ENCODE measurements at regions not wholly inside any gene's neighbourhood (a gene's known extent, or its start where the extent isn't known, plus 50 kb on each side); places are given as distances from the start of the nearest gene placed in this dataset.

DNA sequence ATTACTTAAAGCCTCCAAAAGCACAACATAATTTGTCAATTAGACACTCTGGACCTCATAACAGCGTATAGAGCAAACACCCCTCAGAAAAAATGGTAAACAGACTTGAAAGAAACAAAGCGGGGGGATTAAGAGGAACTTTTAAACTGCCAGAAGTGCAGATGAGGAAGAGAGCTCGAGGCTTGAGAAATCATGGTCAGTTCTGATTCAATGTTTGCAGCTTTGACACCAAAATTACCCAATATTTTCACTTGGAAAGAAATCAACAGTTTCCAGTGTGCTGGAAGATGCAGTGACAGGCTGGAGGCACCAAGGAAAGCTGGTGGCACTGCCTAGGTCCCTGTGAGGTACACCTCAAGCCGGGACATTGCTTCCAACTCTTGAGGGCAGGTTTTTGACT lies 180.9 kb upstream of the TOX3 start:
- CTCF ChIA-PET = no interaction called here
- POLR2A ChIA-PET = no interaction called here

DNA sequence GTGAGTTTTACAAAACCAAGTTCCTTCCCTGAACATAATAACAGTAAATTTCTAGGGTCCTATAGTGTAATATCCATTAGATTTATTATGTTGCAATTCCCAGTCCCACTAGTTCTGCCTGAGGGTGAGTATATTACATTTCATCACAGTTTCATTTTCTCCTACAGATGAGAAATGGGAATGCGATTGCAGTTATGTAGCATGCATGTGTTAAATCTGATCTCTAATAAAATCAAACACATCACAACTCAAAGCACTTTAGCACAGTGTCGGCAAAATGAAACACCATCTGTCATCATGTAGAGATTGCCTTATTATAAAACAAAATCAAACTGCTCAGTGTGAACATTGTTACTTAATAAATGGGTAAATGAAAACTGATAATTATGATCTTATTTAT lies 180.5 kb upstream of the TOX3 start:
- ChIA-PET CTCF (no interaction called here), POLR2A (no interaction called here)
- H3K27ac ChIP-seq (ENCODE audit: extremely low read depth, low read depth, low read length) = no peak overlapping the region
- H3K9me3 ChIP-seq (ENCODE audit: control insufficient read depth, insufficient read depth, low read depth, low read length) = no peaks in the 10 kb centered on the region; the same call in 1 of the 2 replicates
- no peaks in the 10 kb centered on the region for H3K4me1 ChIP-seq (ENCODE audit: control insufficient read depth, insufficient read depth, low read length)
- H3K4me3 ChIP-seq (ENCODE audit: low read depth, low read length) = no peak overlapping the region
- H3K36me3 ChIP-seq (ENCODE audit: control insufficient read depth in 2 of 2, insufficient read depth in 1 of 2, low read length in 2 of 2) = no peaks in the 10 kb centered on the region
- TF ChIP-seq, protein P1, sequence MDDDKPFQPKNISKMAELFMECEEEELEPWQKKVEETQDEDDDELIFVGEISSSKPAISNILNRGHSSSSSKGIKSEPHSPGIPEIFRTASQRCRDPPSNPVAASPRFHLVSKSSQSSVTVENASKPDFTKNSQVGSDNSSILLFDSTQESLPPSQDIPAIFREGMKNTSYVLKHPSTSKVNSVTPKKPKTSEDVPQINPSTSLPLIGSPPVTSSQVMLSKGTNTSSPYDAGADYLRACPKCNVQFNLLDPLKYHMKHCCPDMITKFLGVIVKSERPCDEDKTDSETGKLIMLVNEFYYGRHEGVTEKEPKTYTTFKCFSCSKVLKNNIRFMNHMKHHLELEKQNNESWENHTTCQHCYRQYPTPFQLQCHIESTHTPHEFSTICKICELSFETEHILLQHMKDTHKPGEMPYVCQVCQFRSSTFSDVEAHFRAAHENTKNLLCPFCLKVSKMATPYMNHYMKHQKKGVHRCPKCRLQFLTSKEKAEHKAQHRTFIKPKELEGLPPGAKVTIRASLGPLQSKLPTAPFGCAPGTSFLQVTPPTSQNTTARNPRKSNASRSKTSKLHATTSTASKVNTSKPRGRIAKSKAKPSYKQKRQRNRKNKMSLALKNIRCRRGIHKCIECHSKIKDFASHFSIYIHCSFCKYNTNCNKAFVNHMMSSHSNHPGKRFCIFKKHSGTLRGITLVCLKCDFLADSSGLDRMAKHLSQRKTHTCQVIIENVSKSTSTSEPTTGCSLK (tag by site-specific recombination; IDR thresholded peaks at IDR 0.05) = no peak

More for the DNA sequence above, 180.9 kb upstream of the TOX3 start:
- no peak overlapping the region for H3K4me3 ChIP-seq (ENCODE audit: low read depth, low read length)
- no peak overlapping the region for H3K27ac ChIP-seq (ENCODE audit: extremely low read depth, low read depth, low read length)
- no peaks in the 10 kb centered on the region; the same call in 1 of the 2 replicates for H3K9me3 ChIP-seq (ENCODE audit: control insufficient read depth, insufficient read depth, low read depth, low read length)
- H3K36me3 ChIP-seq (ENCODE audit: control insufficient read depth in 2 of 2, insufficient read depth in 1 of 2, low read length in 2 of 2) = no peaks in the 10 kb centered on the region
- TF ChIP-seq ZNF155 (tag by site-specific recombination; IDR thresholded peaks at IDR 0.05) (no peak), ZNF777 (tag by site-specific recombination; IDR thresholded peaks at IDR 0.05; ENCODE audit: borderline replicate concordance) (no peak), ZNF785 (tag by site-specific recombination; IDR thresholded peaks at IDR 0.05) (no peak), ZNF670 (tag by site-specific recombination; IDR thresholded peaks at IDR 0.05; ENCODE audit: low read depth) (no peak), ZNF707 (tag by site-specific recombination; IDR thresholded peaks at IDR 0.05) (no peak), SALL2 (tag by site-specific recombination; IDR thresholded peaks at IDR 0.05; ENCODE audit: borderline replicate concordance) (no peak), ZNF292 (tag by site-specific recombination; IDR thresholded peaks at IDR 0.05; ENCODE audit: borderline replicate concordance, low read depth) (no peak), ZNF132 (tag by site-specific recombination; IDR thresholded peaks at IDR 0.05; ENCODE audit: borderline replicate concordance) (no peak), ZNF544 (tag by site-specific recombination; IDR thresholded peaks at IDR 0.05) (no peak), ZBTB48 (tag by site-specific recombination; IDR thresholded peaks at IDR 0.05) (no peak), ZNF214 (tag by site-specific recombination; IDR thresholded peaks at IDR 0.05; ENCODE audit: borderline replicate concordance) (no peak), ZNF112 (tag by site-specific recombination; IDR thresholded peaks at IDR 0.05) (no peak), ZFP69B (tag by site-specific recombination; IDR thresholded peaks at IDR 0.05) (no peak)
- TF ChIP-seq, protein P2, sequence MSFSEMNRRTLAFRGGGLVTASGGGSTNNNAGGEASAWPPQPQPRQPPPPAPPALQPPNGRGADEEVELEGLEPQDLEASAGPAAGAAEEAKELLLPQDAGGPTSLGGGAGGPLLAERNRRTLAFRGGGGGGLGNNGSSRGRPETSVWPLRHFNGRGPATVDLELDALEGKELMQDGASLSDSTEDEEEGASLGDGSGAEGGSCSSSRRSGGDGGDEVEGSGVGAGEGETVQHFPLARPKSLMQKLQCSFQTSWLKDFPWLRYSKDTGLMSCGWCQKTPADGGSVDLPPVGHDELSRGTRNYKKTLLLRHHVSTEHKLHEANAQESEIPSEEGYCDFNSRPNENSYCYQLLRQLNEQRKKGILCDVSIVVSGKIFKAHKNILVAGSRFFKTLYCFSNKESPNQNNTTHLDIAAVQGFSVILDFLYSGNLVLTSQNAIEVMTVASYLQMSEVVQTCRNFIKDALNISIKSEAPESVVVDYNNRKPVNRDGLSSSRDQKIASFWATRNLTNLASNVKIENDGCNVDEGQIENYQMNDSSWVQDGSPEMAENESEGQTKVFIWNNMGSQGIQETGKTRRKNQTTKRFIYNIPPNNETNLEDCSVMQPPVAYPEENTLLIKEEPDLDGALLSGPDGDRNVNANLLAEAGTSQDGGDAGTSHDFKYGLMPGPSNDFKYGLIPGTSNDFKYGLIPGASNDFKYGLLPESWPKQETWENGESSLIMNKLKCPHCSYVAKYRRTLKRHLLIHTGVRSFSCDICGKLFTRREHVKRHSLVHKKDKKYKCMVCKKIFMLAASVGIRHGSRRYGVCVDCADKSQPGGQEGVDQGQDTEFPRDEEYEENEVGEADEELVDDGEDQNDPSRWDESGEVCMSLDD (tag by site-specific recombination; IDR thresholded peaks at IDR 0.05) = no peak
- TF ChIP-seq, protein P3, sequence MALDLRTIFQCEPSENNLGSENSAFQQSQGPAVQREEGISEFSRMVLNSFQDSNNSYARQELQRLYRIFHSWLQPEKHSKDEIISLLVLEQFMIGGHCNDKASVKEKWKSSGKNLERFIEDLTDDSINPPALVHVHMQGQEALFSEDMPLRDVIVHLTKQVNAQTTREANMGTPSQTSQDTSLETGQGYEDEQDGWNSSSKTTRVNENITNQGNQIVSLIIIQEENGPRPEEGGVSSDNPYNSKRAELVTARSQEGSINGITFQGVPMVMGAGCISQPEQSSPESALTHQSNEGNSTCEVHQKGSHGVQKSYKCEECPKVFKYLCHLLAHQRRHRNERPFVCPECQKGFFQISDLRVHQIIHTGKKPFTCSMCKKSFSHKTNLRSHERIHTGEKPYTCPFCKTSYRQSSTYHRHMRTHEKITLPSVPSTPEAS (tag by site-specific recombination; IDR thresholded peaks at IDR 0.05) = no peak
- TF ChIP-seq, protein P4, sequence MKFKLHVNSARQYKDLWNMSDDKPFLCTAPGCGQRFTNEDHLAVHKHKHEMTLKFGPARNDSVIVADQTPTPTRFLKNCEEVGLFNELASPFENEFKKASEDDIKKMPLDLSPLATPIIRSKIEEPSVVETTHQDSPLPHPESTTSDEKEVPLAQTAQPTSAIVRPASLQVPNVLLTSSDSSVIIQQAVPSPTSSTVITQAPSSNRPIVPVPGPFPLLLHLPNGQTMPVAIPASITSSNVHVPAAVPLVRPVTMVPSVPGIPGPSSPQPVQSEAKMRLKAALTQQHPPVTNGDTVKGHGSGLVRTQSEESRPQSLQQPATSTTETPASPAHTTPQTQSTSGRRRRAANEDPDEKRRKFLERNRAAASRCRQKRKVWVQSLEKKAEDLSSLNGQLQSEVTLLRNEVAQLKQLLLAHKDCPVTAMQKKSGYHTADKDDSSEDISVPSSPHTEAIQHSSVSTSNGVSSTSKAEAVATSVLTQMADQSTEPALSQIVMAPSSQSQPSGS (tag by site-specific recombination; IDR thresholded peaks at IDR 0.05; ENCODE audit: low read depth) = no peak
- no peaks in the 10 kb centered on the region for H3K4me1 ChIP-seq (ENCODE audit: control insufficient read depth, insufficient read depth, low read length)

Measured in HEK293 (cell line).